OCI-LY7 (cell line): ENCODE measurements at regions not wholly inside any gene's neighbourhood (a gene's known extent, or its start where the extent isn't known, plus 50 kb on each side); places are given as distances from the start of the nearest gene placed in this dataset.

Experiments used
- CTCF ChIP-seq: fragments of 200-600 bp; sonication (generic); conservative IDR thresholded peaks from 2 replicates; pipeline ENCODE4 v1.5.1; 2014; ENCODE audit warnings: mild to moderate bottlenecking, antibody characterized with exemption, low read length, moderate library complexity, mixed read lengths
- EZH2phosphoT487 ChIP-seq: fragments of 200-600 bp; sonication (generic); IDR thresholded peaks from 2 replicates; pipeline ENCODE4 v1.6.1; 2018; ENCODE audit warnings: low read depth, borderline replicate concordance, mild to moderate bottlenecking, mixed run types, antibody characterized with exemption, low read length, moderate library complexity, mixed read lengths

- TF ChIP-seq CTCF = no peak
- TF ChIP-seq EZH2phosphoT487 = no peak
Measured at GRCh38 chrX:6701085-6701484, 166.2 kb upstream of the VCX3A start.
